Subcutaneous abdominal adipose tissue (tissue), 5 donors: ENCODE measurements at regions not wholly inside any gene's neighbourhood (a gene's known extent, or its start where the extent isn't known, plus 50 kb on each side); places are given as distances from the start of the nearest gene placed in this dataset.

ENCODE experiments used
- H3K27ac ChIP-seq: one replicate; pipeline ENCODE4 v1.7.0; 2013; ENCODE audit warnings: low read depth, mild to moderate bottlenecking, inconsistent platforms, low read length, moderate library complexity
- H3K27me3 ChIP-seq, 5 donors: one replicate each; pipeline ENCODE4 v1.7.0; 2013; ENCODE audit warnings: low read length in 5 of 5, inconsistent platforms in 1 of 5; ENCODE audit not compliant: control insufficient read depth in 5 of 5, insufficient read depth in 4 of 5
- H3K36me3 ChIP-seq, 5 donors: one replicate each; pipeline ENCODE4 v1.7.0; 2013; ENCODE audit warnings: low read length in 5 of 5; ENCODE audit not compliant: control insufficient read depth in 5 of 5, insufficient read depth in 5 of 5
- H3K4me1 ChIP-seq, 5 donors: one replicate each; pipeline ENCODE4 v1.7.0; 2013; ENCODE audit warnings: low read length in 5 of 5, mild to moderate bottlenecking in 3 of 5, moderate library complexity in 1 of 5; ENCODE audit not compliant: control insufficient read depth in 5 of 5, insufficient read depth in 5 of 5
- H3K4me3 ChIP-seq, 5 donors: one replicate each; pipeline ENCODE4 v1.7.0; 2013; ENCODE audit warnings: low read length in 5 of 5, low read depth in 1 of 5
- H3K9ac ChIP-seq, 5 donors: one replicate each; pipeline ENCODE4 v1.7.0; 2013; ENCODE audit warnings: low read length in 5 of 5, mild to moderate bottlenecking in 4 of 5, moderate library complexity in 3 of 5
- H3K9me3 ChIP-seq, 5 donors: one replicate each; pipeline ENCODE4 v1.7.0; 2013; ENCODE audit warnings: low read length in 5 of 5; ENCODE audit not compliant: control insufficient read depth in 5 of 5
- donor health status: healthy.
- donor health status: healthy.
- donor health status: healthy.
- donor health status: healthy.
- donor health status: healthy.

DNA sequence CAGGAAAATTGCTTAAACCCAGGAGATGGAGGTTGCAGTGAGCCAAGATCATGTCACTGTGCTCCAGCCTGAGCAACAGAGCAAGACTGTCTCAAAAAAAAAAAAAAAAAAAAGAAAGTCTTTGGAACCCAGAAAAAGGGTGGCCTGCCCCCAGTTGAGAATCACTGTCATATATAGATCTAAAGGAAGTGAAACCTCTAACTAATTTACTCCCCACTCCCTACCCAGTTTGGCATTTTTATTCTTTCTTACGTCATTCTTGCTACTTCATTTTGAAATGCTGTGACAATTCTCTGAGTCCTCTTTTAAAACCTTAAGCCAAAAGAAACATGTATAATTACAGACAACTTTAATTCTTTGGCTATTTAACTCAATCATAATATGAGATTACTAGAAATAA lies 254.8 kb downstream of the CDC5L start:
- Histone ChIP-seq H3K9me3 (peaks cover 0 to 6% (median 0%) of the 10 kb centered on the region in 5 donors), H3K4me1 (no peaks in the 10 kb centered on the region), H3K9ac (no peak overlapping the region), H3K4me3 (no peak overlapping the region), H3K27ac (no peak overlapping the region), H3K27me3 (no peaks in the 10 kb centered on the region), H3K36me3 (no peaks in the 10 kb centered on the region)

DNA sequence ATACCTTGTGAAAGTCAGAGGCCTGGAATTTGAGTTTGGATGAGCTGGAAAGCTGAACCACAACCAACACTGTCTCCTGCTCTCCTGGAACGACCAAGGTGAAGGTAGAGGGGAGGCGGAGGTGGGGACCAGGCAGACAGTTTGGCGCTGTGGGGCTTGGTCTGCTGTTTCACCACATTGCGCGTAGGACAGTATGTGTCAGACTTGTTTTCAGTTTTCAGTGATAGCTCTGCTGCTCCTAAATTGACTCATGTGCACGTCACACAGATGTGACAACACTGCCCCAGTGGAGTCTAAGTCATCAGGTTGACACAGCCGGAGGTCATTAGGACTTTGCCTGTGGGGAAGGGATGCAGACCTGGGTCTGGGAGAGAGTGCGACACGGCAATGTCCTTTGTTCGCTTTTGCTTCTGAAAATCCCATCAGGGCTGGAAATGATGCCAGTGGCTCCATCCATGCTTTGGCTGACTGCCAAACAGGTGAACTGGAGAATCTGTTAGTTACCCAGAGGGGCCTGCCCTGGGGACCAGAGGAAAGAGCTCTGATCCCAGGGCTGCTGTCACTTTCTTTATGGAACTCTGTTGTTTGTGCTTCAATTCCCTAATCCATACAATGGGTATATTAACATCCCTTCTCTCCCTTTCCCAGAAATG lies 255.5 kb downstream of the CDC5L start:
- H3K27me3 ChIP-seq: no peaks in the 10 kb centered on the region
- H3K4me3 ChIP-seq: no peak overlapping the region
- no peaks in the 10 kb centered on the region for H3K36me3 ChIP-seq
- no peak overlapping the region for H3K27ac ChIP-seq
- peaks cover 0 to under 1% (median 0%) of the 10 kb centered on the region in 5 donors for H3K9me3 ChIP-seq
- H3K4me1 ChIP-seq: no peaks in the 10 kb centered on the region
- no peak overlapping the region for H3K9ac ChIP-seq

- Histone ChIP-seq H3K27ac (no peak overlapping the region), H3K27me3 (no peaks in the 10 kb centered on the region), H3K4me1 (no peaks in the 10 kb centered on the region), H3K36me3 (no peaks in the 10 kb centered on the region), H3K9ac (no peak overlapping the region), H3K4me3 (no peak overlapping the region), H3K9me3 (no peaks in the 10 kb centered on the region)
Measured at GRCh38 chr6:44645276-44645675, 257.8 kb downstream of the CDC5L start.

- Histone ChIP-seq H3K9ac (no peak overlapping the region), H3K36me3 (no peaks in the 10 kb centered on the region), H3K9me3 (no peaks in the 10 kb centered on the region), H3K4me1 (no peaks in the 10 kb centered on the region), H3K4me3 (no peak overlapping the region), H3K27ac (no peak overlapping the region), H3K27me3 (no peaks in the 10 kb centered on the region)
Measured at GRCh38 chr6:44646355-44646754, 258.8 kb downstream of the CDC5L start.

DNA sequence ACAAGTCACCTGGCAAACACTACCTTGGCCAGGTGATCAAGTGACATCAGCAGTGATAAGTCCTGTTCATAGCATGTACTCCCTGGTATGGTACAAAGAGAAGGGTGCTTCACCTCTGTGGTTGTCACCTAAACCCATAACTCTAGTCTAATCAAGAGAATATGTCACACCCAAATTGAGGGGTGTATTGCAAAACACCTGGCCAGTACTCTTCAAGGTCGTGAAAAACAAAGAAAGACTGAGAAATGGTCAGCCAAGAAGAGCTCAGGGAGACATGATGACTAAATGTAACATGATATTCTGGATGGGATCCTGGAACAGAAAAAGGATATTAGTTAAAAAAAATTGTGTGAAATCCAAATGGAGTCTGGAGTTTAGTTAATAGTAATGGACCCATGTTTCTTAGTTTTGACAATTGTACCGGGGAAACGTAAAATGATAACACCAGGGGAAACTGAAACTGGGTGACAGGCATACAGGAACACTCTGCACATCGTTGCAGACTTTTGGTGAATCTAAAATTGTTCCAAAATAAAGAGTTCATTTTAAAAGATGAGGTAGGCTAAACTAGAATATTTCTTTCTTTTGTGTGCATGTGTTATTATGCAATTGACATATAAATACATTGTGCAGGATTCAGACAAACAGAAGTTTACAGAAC lies 262.0 kb downstream of the CDC5L start:
- H3K27ac ChIP-seq: no peak overlapping the region
- no peaks in the 10 kb centered on the region for H3K9me3 ChIP-seq
- H3K9ac ChIP-seq: no peak overlapping the region

DNA sequence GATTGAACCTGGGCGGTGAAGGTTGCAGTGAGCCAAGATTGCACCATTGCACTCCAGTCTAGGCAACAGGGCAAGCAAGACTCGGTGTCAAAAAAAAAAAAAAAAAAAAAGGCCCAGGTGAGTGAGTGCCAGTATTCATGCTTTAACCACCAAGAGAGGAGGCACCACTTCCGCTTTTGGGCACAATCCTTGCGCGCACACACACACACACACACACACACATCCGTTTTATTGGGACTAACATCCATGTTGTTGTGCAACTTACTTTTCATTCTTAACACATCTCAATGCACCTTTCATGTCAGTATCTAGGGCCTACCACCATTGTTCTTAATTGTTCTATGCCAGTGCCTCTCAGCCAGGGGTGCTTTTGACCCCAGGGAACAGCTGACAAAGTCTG lies 263.0 kb downstream of the CDC5L start:
- H3K4me3 ChIP-seq: no peak overlapping the region
- H3K4me1 ChIP-seq: peaks cover 0 to 13% (median 11%) of the 10 kb centered on the region in 5 donors
- no peak overlapping the region for H3K27ac ChIP-seq
- no peak overlapping the region for H3K9ac ChIP-seq
- no peaks in the 10 kb centered on the region for H3K9me3 ChIP-seq
- no peaks in the 10 kb centered on the region for H3K36me3 ChIP-seq
- no peaks in the 10 kb centered on the region for H3K27me3 ChIP-seq

More for the DNA sequence above, 262.0 kb downstream of the CDC5L start:
- no peaks in the 10 kb centered on the region for H3K36me3 ChIP-seq
- no peaks in the 10 kb centered on the region for H3K27me3 ChIP-seq
- no peak overlapping the region for H3K4me3 ChIP-seq
- peaks cover 0 to 8% (median 7%) of the 10 kb centered on the region in 5 donors for H3K4me1 ChIP-seq

- peaks cover 0 to 16% (median 12%) of the 10 kb centered on the region in 5 donors for H3K4me1 ChIP-seq
- no peaks in the 10 kb centered on the region for H3K36me3 ChIP-seq
- no peak overlapping the region for H3K9ac ChIP-seq
- H3K9me3 ChIP-seq: no peaks in the 10 kb centered on the region
- no peak overlapping the region for H3K4me3 ChIP-seq
- no peak overlapping the region for H3K27ac ChIP-seq
- H3K27me3 ChIP-seq: no peaks in the 10 kb centered on the region
Measured at GRCh38 chr6:44650947-44651346, 263.4 kb downstream of the CDC5L start.

DNA sequence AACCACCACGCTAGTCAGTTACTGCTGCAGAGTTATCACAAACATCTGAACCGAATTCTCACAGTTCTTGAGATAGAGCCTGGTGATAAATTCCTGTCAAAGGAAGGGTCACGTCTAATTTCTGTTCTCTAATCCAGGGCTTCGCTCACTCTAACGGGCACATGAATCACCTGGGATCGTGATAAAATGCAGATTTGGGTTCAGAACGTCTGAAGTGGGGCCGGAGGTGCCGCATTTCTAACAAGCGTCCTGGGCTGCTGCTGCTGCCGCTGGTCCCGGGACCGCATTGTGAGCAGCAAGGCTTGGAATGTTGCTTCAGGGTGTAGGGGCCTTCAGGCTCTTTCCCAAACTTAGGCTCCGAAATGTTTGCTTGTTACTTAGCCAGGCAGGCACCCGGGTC lies 264.1 kb downstream of the CDC5L start:
- Histone ChIP-seq H3K4me1 (peaks cover 0 to 16% (median 12%) of the 10 kb centered on the region in 5 donors), H3K9me3 (no peaks in the 10 kb centered on the region), H3K27me3 (no peaks in the 10 kb centered on the region), H3K36me3 (no peaks in the 10 kb centered on the region), H3K9ac (no peak overlapping the region), H3K27ac (no peak overlapping the region), H3K4me3 (no peak overlapping the region)

DNA sequence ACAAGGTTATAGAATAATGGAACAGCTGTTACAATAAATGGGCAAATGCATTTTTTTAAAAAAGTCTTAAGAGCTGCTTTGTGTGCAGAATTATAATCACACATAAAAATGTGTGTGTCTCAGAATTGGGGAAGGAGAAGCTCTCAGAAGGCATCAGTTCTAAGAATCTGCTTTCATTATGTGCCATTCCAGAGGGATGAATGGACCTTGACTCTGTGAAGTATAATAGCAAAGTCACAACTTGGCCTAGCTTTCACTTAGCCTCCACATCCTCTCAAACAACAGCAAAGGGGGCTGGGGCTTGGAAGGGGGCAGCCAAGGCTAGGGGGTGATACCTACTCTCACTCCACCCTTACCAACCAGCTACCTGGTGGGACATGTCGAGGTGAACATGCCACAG lies 265.0 kb downstream of the CDC5L start:
- no peak overlapping the region for H3K4me3 ChIP-seq
- H3K9me3 ChIP-seq: no peaks in the 10 kb centered on the region
- H3K27me3 ChIP-seq: no peaks in the 10 kb centered on the region
- no peak overlapping the region for H3K27ac ChIP-seq
- H3K9ac ChIP-seq: no peak overlapping the region
- peaks cover 0 to 16% (median 12%) of the 10 kb centered on the region in 5 donors for H3K4me1 ChIP-seq
- no peaks in the 10 kb centered on the region for H3K36me3 ChIP-seq

DNA sequence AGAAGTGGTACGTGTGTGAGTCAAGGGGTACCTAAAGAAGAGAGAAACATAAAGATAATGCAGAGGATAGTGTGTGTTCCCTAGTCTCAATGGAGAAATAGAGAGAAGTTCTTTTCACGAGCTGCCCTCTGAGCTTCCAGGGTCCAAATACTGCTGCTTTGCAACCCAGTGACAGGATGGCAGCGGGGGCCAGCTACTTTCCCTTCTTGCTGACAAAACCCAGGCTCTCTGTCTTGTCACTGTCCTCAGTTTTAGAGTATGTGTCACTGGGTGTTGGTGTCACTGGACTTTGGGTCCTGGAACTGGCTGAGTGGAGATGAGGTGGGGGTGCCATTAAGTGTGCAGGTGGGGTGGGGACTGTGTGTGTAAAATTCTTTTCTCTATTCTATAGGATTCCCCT lies 265.6 kb downstream of the CDC5L start:
- Histone ChIP-seq H3K9ac (no peak overlapping the region), H3K27me3 (no peaks in the 10 kb centered on the region), H3K36me3 (no peaks in the 10 kb centered on the region), H3K4me3 (no peak overlapping the region), H3K27ac (no peak overlapping the region), H3K4me1 (peaks cover 0 to 16% (median 12%) of the 10 kb centered on the region in 5 donors), H3K9me3 (no peaks in the 10 kb centered on the region)
